H1 (cell line): ENCODE measurements at regions not wholly inside any gene's neighbourhood (a gene's known extent, or its start where the extent isn't known, plus 50 kb on each side); places are given as distances from the start of the nearest gene placed in this dataset.

Experiments used
- CTCF ChIA-PET: fragments of 300-600 bp; sonication (Branson Sonifier 250); formaldehyde crosslinking; loops from one replicate; lab custom pipeline; 2021; ENCODE audit not compliant: partially characterized antibody; lab: Charles Lee
- POLR2A ChIA-PET: fragments of 300-600 bp; sonication (Branson Sonifier 250); formaldehyde crosslinking; loops from one replicate; lab custom pipeline; 2021; ENCODE audit warnings: inconsistent platforms; ENCODE audit not compliant: partially characterized antibody; lab: Charles Lee
- DNase-seq, 2 experiments: peaks; one replicate each; pipeline versions ENCODE4 v3.0.0 to v3.0.0-alpha.2; 2010 to 2022; ENCODE audit warnings: low spot score in 2 of 2, low read depth in 1 of 2, mixed read lengths in 1 of 2
- FAIRE-seq: peaks from 2 replicates; lab custom pipeline; 2011; peaks lifted over from hg19 to GRCh38; lab: Jason Lieb, UNC
- H2AFZ ChIP-seq: 2 replicates; pipeline ENCODE4 v1.8.1; 2012; ENCODE audit warnings: low read length, inconsistent platforms
- H2AK5ac ChIP-seq: 2 replicates; pipeline ENCODE4 v1.6.1; 2013; ENCODE audit warnings: low read depth, low read length
- H2BK120ac ChIP-seq: replicated peaks from 2 replicates; pipeline ENCODE3; 2013; ENCODE audit warnings: low read depth, low read length, inconsistent platforms
- H2BK12ac ChIP-seq: 2 replicates; pipeline ENCODE4 v1.6.1; 2013; ENCODE audit warnings: low read depth, low read length
- H2BK15ac ChIP-seq: 2 replicates; pipeline ENCODE4 v1.6.1; 2013; ENCODE audit warnings: low read length
- H2BK20ac ChIP-seq: 2 replicates; pipeline ENCODE4 v1.6.1; 2013; ENCODE audit warnings: low read length
- H2BK5ac ChIP-seq: 2 replicates; pipeline ENCODE4 v1.6.1; 2013; ENCODE audit warnings: low read depth, low read length
- H3K14ac ChIP-seq: 2 replicates; pipeline ENCODE4 v1.6.1; 2013; ENCODE audit warnings: inconsistent platforms; ENCODE audit not compliant: insufficient read length
- H3K18ac ChIP-seq: 2 replicates; pipeline ENCODE4 v1.6.1; 2013; ENCODE audit warnings: low read length; ENCODE audit errors: extremely low read depth
- H3K23ac ChIP-seq: 2 replicates; pipeline ENCODE4 v1.6.1; 2013; ENCODE audit warnings: inconsistent platforms; ENCODE audit not compliant: insufficient read length
- H3K23me2 ChIP-seq: 2 replicates; pipeline ENCODE4 v1.6.1; 2013; ENCODE audit warnings: low read depth, low read length
- H3K27ac ChIP-seq: 2 replicates; pipeline ENCODE4 v1.6.1; 2011; ENCODE audit warnings: low read depth, low read length, inconsistent platforms
- H3K27me3 ChIP-seq, 4 experiments: replicated peaks in 1 of 4; 1 replicate in 1 of 4; 2 replicates in 3 of 4; pipeline versions ENCODE4 v1.6.1 to v1.8.1; 2011 to 2013; ENCODE audit warnings: low read length in 3 of 4, mild to moderate bottlenecking in 3 of 4, inconsistent platforms in 2 of 4, mixed read lengths in 2 of 4, moderate library complexity in 1 of 4; ENCODE audit not compliant: control insufficient read depth in 3 of 4, insufficient read depth in 3 of 4; ENCODE audit errors: extremely low read depth in 1 of 4
- H3K36me3 ChIP-seq, 4 experiments: 2 replicates each; pipeline versions ENCODE4 v1.6.1 to v1.8.1; 2011 to 2013; ENCODE audit warnings: mild to moderate bottlenecking in 4 of 4, low read length in 3 of 4, moderate library complexity in 2 of 4, control low read depth in 1 of 4, inconsistent platforms in 1 of 4; ENCODE audit not compliant: insufficient read depth in 4 of 4, control insufficient read depth in 2 of 4
- H3K4ac ChIP-seq: replicated peaks from 2 replicates; pipeline ENCODE3; 2013; ENCODE audit warnings: low read length, low read depth, mixed read lengths, inconsistent platforms; ENCODE audit not compliant: insufficient read length
- H3K4me1 ChIP-seq, 4 experiments: replicated peaks in 1 of 4; 1 replicate in 1 of 4; 2 replicates in 3 of 4; pipeline versions ENCODE4 v1.6.1 to v1.8.1; 2011 to 2013; ENCODE audit warnings: low read length in 3 of 4, inconsistent platforms in 2 of 4, mixed read lengths in 1 of 4; ENCODE audit not compliant: insufficient read depth in 4 of 4, control insufficient read depth in 3 of 4
- H3K4me2 ChIP-seq, 2 experiments: 2 replicates each; pipeline versions ENCODE4 v1.6.1 to v1.8.1; 2011 to 2013; ENCODE audit warnings: low read depth in 2 of 2, low read length in 2 of 2, control low read depth in 1 of 2, inconsistent platforms in 1 of 2, mild to moderate bottlenecking in 1 of 2; ENCODE audit not compliant: insufficient read depth in 1 of 2
- H3K4me3 ChIP-seq, 4 experiments: fragments of 200-600, 300-600 bp in 1 of 4; sonication (generic), shearing (Covaris generic), sonication (Bioruptor Twin) in 1 of 4; 2 replicates each; pipeline versions ENCODE4 v1.5.1 to v1.8.1; 2011 to 2016; ENCODE audit warnings: low read length in 4 of 4, low read depth in 3 of 4, control low read depth in 2 of 4, inconsistent platforms in 2 of 4, mild to moderate bottlenecking in 2 of 4, mixed read lengths in 1 of 4, moderate library complexity in 1 of 4; ENCODE audit not compliant: insufficient read depth in 2 of 4; ENCODE audit errors: extremely low read depth in 1 of 4
- H3K56ac ChIP-seq: replicated peaks from 2 replicates; pipeline ENCODE3; 2013; ENCODE audit warnings: low read depth, mild to moderate bottlenecking, mixed read lengths, low read length, inconsistent platforms; ENCODE audit not compliant: insufficient read length
- H3K79me1 ChIP-seq: 2 replicates; pipeline ENCODE4 v1.6.1; 2013; ENCODE audit warnings: low read depth, low read length, control low read depth
- H3K79me2 ChIP-seq, 2 experiments: 2 replicates each; pipeline versions ENCODE4 v1.6.1 to v1.8.1; 2012 to 2013; ENCODE audit warnings: low read length in 2 of 2, mild to moderate bottlenecking in 2 of 2, inconsistent platforms in 1 of 2; ENCODE audit not compliant: insufficient read depth in 2 of 2, control insufficient read depth in 1 of 2
- H3K9ac ChIP-seq, 4 experiments: replicated peaks in 1 of 4; 1 replicate in 1 of 4; 2 replicates in 3 of 4; pipeline versions ENCODE4 v1.6.1 to v1.8.1; 2011 to 2013; ENCODE audit warnings: low read depth in 3 of 4, low read length in 3 of 4, control low read depth in 2 of 4, mild to moderate bottlenecking in 2 of 4, moderate library complexity in 2 of 4, inconsistent platforms in 1 of 4; ENCODE audit errors: extremely low read depth in 1 of 4
- H3K9me3 ChIP-seq, 2 experiments: 2 replicates each; pipeline versions ENCODE4 v1.6.1 to v1.8.1; 2012 to 2013; ENCODE audit warnings: mild to moderate bottlenecking in 2 of 2, moderate library complexity in 2 of 2, control low read depth in 1 of 2, inconsistent platforms in 1 of 2, low read depth in 1 of 2, low read length in 1 of 2, mixed read lengths in 1 of 2; ENCODE audit not compliant: insufficient read depth in 2 of 2
- H4K20me1 ChIP-seq, 2 experiments: replicated peaks in 1 of 2; 2 replicates each; pipeline versions ENCODE3 to v1.8.1; 2011 to 2013; ENCODE audit warnings: inconsistent platforms in 2 of 2, low read length in 2 of 2, mild to moderate bottlenecking in 1 of 2; ENCODE audit not compliant: insufficient read depth in 2 of 2, control insufficient read depth in 1 of 2
- H4K5ac ChIP-seq: 2 replicates; pipeline ENCODE4 v1.6.1; 2013; ENCODE audit warnings: low read length, low read depth, mixed read lengths, inconsistent platforms; ENCODE audit not compliant: insufficient read length
- H4K8ac ChIP-seq: 2 replicates; pipeline ENCODE4 v1.8.0; 2013; ENCODE audit warnings: mild to moderate bottlenecking, moderate library complexity, low read length, inconsistent platforms; ENCODE audit not compliant: insufficient read depth; ENCODE audit errors: extremely low read depth
- H4K91ac ChIP-seq: replicated peaks from 2 replicates; pipeline ENCODE3; 2013; ENCODE audit warnings: low read length, mixed read lengths, inconsistent platforms; ENCODE audit not compliant: insufficient read length
- EGR1 ChIP-seq: IDR thresholded peaks from 2 replicates; pipeline ENCODE4 v1.6.1; 2011; ENCODE audit warnings: low read depth, low read length, borderline replicate concordance
- JUN ChIP-seq: IDR thresholded peaks from 2 replicates; pipeline ENCODE4 v1.6.1; 2011; ENCODE audit warnings: low read depth, mild to moderate bottlenecking, improper control_type of control experiment, low read length
- JUND ChIP-seq: IDR thresholded peaks from 2 replicates; pipeline ENCODE4 v1.6.1; 2011; ENCODE audit warnings: mild to moderate bottlenecking, improper control_type of control experiment, low read length
- MAFK ChIP-seq: IDR thresholded peaks from 2 replicates; pipeline ENCODE4 v1.6.1; 2012; ENCODE audit warnings: low read depth, mild to moderate bottlenecking, improper control_type of control experiment, low read length
- SIN3A ChIP-seq, 2 experiments: IDR thresholded peaks in 1 of 2; conservative IDR thresholded peaks in 1 of 2; 2 replicates each; pipeline ENCODE4 v1.6.1; 2011 to 2012; ENCODE audit warnings: low read length in 2 of 2, improper control_type of control experiment in 1 of 2, low read depth in 1 of 2, mild to moderate bottlenecking in 1 of 2
- SP4 ChIP-seq: IDR thresholded peaks from 2 replicates; pipeline ENCODE4 v1.6.1; 2012; ENCODE audit warnings: low read length, inconsistent platforms
- TCF12 ChIP-seq: IDR thresholded peaks from 2 replicates; pipeline ENCODE4 v1.6.1; 2011; ENCODE audit warnings: low read depth, mild to moderate bottlenecking, low read length
- WGBS, 2 experiments: shearing (Covaris generic) in 1 of 2; methylation state at CpG; one replicate each; pipeline versions ENCODE4 v1.1.6 to v1.1.7; 2013 to 2015; ENCODE audit warnings: low lambda C conversion rate in 2 of 2, mixed read lengths in 2 of 2, inconsistent platforms in 1 of 2, low coverage in 1 of 2, missing lambda C conversion rate in 1 of 2; ENCODE audit not compliant: insufficient replicate concordance in 2 of 2, insufficient coverage in 1 of 2, insufficient read length in 1 of 2; ENCODE audit errors: extremely low coverage in 1 of 2, missing lambda C conversion rate in 1 of 2; 5-methylcytosine and 5-hydroxymethylcytosine counted together
- TF ChIP-seq, protein P1 (sequence below), 3 experiments: IDR thresholded peaks; 1 replicate in 2 of 3; 2 replicates in 1 of 3; pipeline versions ENCODE4 v1.5.1 to v1.6.1; 2011; ENCODE audit warnings: low read length in 3 of 3, mild to moderate bottlenecking in 3 of 3, inconsistent platforms in 2 of 3, low read depth in 1 of 3, moderate library complexity in 1 of 3; ENCODE audit not compliant: insufficient read depth in 1 of 3; ENCODE audit errors: control extremely low read depth in 1 of 3
- TF ChIP-seq, protein P2 (sequence below): IDR thresholded peaks from 2 replicates; pipeline ENCODE4 v1.6.1; 2011; ENCODE audit warnings: low read length, improper control_type of control experiment

DNA sequence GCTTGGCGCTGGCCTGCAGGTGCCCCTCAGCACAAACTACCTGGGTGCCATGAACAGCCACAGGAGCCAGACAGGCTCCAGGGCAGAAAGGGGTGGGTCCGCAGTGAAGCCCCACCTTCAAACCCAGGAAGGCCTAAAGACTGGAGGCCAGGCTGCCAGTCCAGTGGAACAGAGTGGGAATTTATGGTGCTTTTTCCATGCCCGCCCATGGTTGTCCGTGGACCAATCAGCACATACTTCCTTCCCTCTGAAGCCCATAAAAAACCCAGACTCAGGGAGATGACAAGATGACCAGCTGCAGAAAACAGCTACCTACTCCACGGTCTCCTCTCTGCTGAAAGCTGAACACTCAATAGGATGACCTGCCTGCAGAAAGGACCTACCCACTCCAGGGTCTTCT is 275.4 kb upstream of the ADRA1B start:
- H2AFZ ChIP-seq: no peak overlapping the region
- H3K23ac ChIP-seq: no peak overlapping the region
- no peaks in the 10 kb centered on the region for H3K79me2 ChIP-seq
- H2BK15ac ChIP-seq: no peak overlapping the region
- H4K5ac ChIP-seq: no peak overlapping the region
- no peak overlapping the region for H3K4ac ChIP-seq
- H3K27ac ChIP-seq: no peak overlapping the region
- no peak for FAIRE-seq
- 88% methylated on average over 5 of the region's 5 CpGs; no CpG with 5 or more reads in 1 of the 2 experiments for WGBS, 2 experiments
- no peak overlapping the region for H4K91ac ChIP-seq
- peaks cover 0 to under 1% (median 0%) of the 10 kb centered on the region in 4 experiments; a peak in 2 of 7 replicates for H3K4me1 ChIP-seq
- no peak overlapping the region for H2AK5ac ChIP-seq
- ChIA-PET POLR2A (no interaction called here), CTCF (interaction anchor here (0.5 to 2.6 kb wide), 5 partner anchors 10 to 346 kb away, joined by 3 to 11 read pairs (median 4); no protein-coding TSS in a partner anchor)
- no peaks in the 10 kb centered on the region for H4K20me1 ChIP-seq
- H2BK5ac ChIP-seq: no peak overlapping the region
- no peak overlapping the region for H2BK120ac ChIP-seq
- no peak overlapping the region for H2BK12ac ChIP-seq
- TF ChIP-seq MAFK (no peak), JUND (no peak), EGR1 (no peak), SIN3A (conservative IDR thresholded peaks at IDR 0.05 in 1 of 2, IDR thresholded peaks at IDR 0.05 in 1 of 2; ENCODE audit: low read depth in 1 of 2, low read length in 2 of 2) (no peak), TCF12 (no peak), SP4 (no peak), JUN (no peak)
- TF ChIP-seq, protein P1, sequence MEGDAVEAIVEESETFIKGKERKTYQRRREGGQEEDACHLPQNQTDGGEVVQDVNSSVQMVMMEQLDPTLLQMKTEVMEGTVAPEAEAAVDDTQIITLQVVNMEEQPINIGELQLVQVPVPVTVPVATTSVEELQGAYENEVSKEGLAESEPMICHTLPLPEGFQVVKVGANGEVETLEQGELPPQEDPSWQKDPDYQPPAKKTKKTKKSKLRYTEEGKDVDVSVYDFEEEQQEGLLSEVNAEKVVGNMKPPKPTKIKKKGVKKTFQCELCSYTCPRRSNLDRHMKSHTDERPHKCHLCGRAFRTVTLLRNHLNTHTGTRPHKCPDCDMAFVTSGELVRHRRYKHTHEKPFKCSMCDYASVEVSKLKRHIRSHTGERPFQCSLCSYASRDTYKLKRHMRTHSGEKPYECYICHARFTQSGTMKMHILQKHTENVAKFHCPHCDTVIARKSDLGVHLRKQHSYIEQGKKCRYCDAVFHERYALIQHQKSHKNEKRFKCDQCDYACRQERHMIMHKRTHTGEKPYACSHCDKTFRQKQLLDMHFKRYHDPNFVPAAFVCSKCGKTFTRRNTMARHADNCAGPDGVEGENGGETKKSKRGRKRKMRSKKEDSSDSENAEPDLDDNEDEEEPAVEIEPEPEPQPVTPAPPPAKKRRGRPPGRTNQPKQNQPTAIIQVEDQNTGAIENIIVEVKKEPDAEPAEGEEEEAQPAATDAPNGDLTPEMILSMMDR (IDR thresholded peaks at IDR 0.05; ENCODE audit: control extremely low read depth in 1 of 3, insufficient read depth in 1 of 3, low read depth in 1 of 3, low read length in 3 of 3): no peak
- TF ChIP-seq, protein P2, sequence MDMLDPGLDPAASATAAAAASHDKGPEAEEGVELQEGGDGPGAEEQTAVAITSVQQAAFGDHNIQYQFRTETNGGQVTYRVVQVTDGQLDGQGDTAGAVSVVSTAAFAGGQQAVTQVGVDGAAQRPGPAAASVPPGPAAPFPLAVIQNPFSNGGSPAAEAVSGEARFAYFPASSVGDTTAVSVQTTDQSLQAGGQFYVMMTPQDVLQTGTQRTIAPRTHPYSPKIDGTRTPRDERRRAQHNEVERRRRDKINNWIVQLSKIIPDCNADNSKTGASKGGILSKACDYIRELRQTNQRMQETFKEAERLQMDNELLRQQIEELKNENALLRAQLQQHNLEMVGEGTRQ: no peak
- no peaks in the 10 kb centered on the region for H3K79me1 ChIP-seq
- H2BK20ac ChIP-seq: no peak overlapping the region
- no peaks in the 10 kb centered on the region for H3K23me2 ChIP-seq
- no peaks in the 10 kb centered on the region for H3K36me3 ChIP-seq
- H3K18ac ChIP-seq: no peak overlapping the region
- H3K9ac ChIP-seq: no peak overlapping the region
- H4K8ac ChIP-seq: no peak overlapping the region
- DNase-seq: no peak
- H3K4me3 ChIP-seq: no peak overlapping the region
- no peaks in the 10 kb centered on the region for H3K27me3 ChIP-seq
- no peaks in the 10 kb centered on the region; a peak in 1 of 4 replicates for H3K9me3 ChIP-seq
- no peak overlapping the region for H3K56ac ChIP-seq
- no peak overlapping the region for H3K14ac ChIP-seq
- no peak overlapping the region for H3K4me2 ChIP-seq
